ENCODE measurements at regions not wholly inside any gene's neighbourhood (a gene's known extent, or its start where the extent isn't known, plus 50 kb on each side); places are given as distances from the start of the nearest gene placed in this dataset.

DNA sequence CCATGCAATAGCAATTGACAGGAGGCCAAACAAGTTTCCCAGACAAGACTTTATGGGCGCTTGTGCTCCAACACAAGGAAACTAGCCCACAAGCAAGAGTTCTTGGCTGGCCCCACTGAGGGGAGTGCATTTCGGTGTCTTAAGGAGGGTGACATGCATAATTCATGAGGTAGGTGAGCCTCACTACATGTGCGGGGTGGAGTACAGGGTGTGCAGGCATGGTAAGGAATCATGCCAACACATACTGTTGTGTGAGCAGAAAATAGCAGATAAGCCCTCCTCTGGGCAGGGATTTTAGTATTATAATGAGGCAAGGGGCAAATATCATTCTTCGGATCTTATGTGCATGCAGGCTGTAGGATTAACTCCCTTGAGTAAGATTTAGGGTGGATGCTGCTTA is 78.7 kb upstream of the SLC1A4 start:
- TF ChIP-seq, protein P1, sequence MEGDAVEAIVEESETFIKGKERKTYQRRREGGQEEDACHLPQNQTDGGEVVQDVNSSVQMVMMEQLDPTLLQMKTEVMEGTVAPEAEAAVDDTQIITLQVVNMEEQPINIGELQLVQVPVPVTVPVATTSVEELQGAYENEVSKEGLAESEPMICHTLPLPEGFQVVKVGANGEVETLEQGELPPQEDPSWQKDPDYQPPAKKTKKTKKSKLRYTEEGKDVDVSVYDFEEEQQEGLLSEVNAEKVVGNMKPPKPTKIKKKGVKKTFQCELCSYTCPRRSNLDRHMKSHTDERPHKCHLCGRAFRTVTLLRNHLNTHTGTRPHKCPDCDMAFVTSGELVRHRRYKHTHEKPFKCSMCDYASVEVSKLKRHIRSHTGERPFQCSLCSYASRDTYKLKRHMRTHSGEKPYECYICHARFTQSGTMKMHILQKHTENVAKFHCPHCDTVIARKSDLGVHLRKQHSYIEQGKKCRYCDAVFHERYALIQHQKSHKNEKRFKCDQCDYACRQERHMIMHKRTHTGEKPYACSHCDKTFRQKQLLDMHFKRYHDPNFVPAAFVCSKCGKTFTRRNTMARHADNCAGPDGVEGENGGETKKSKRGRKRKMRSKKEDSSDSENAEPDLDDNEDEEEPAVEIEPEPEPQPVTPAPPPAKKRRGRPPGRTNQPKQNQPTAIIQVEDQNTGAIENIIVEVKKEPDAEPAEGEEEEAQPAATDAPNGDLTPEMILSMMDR (IDR thresholded peaks at IDR 0.05), result no peak
- TF ChIP-seq POLR2A (IDR thresholded peaks at IDR 0.05), result no peak
- no peak for TF ChIP-seq EP300 (IDR thresholded peaks at IDR 0.05)
